ENCODE measurements at regions not wholly inside any gene's neighbourhood (a gene's known extent, or its start where the extent isn't known, plus 50 kb on each side); places are given as distances from the start of the nearest gene placed in this dataset.

DNA sequence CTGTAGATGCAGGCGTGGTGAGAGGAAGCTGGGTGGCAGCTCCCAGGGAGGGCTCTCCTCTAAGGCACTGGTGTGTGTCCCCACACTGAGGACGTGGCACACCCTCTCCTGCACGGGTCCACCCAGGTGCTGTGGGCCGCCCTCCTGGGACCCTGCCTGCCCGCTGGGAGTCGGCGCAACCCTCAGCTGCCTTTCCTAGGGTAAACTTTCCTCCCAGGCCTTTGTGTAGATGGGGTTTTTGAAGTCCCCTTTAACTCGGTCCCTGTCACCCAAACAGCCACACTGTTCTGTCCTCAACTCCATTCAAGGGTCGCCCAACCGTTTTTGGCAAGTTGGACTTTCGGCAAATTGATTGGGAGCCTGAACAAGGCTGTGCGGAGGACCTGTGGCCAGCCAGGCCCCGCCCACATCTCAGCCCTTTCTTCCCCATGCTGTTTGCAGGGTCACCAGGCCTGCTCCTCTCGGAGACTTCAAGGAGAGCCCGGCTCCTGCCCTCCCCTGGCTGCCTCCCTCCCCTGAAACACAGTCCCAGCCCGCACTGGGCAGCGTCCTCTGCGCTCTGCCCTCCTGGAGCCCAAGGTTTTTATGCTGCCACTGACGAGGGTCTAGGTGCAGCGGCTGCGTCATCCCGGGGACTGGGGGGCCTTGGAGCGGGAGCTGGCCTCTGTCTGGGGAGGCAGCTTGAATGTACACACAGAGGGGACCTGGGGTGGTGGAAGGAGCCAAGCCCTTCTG lies 1126.2 kb downstream of the BRD1 start:
- no peaks in the 10 kb centered on the region for H3K9me3 ChIP-seq (ENCODE audit: control insufficient read depth in 5 of 5, low read length in 5 of 5)
- peaks cover 0 to 5% (median 0%) of the 10 kb centered on the region in 5 donors for H3K4me1 ChIP-seq (ENCODE audit: control insufficient read depth in 5 of 5, insufficient read depth in 5 of 5, low read length in 5 of 5)
- H3K27me3 ChIP-seq (ENCODE audit: control insufficient read depth in 5 of 5, insufficient read depth in 4 of 5, low read length in 5 of 5): peaks cover 2 to 15% (median 10%) of the 10 kb centered on the region in 5 donors
- no peaks in the 10 kb centered on the region for H3K36me3 ChIP-seq (ENCODE audit: control insufficient read depth in 5 of 5, insufficient read depth in 5 of 5, low read length in 5 of 5)
- H3K4me3 ChIP-seq (ENCODE audit: low read depth in 1 of 5, low read length in 5 of 5): no peak overlapping the region
- H3K27ac ChIP-seq (ENCODE audit: low read depth, low read length): no peak overlapping the region
- H3K9ac ChIP-seq (ENCODE audit: low read length in 5 of 5): no peak overlapping the region

- Histone ChIP-seq H3K27ac (ENCODE audit: low read depth, low read length) (no peak overlapping the region), H3K4me1 (ENCODE audit: control insufficient read depth in 5 of 5, insufficient read depth in 5 of 5, low read length in 5 of 5) (peaks cover 0 to 5% (median 0%) of the 10 kb centered on the region in 5 donors), H3K9ac (ENCODE audit: low read length in 5 of 5) (no peak overlapping the region), H3K4me3 (ENCODE audit: low read depth in 1 of 5, low read length in 5 of 5) (no peak overlapping the region), H3K27me3 (ENCODE audit: control insufficient read depth in 5 of 5, insufficient read depth in 4 of 5, low read length in 5 of 5) (peaks cover 2 to 18% (median 6%) of the 10 kb centered on the region in 5 donors), H3K9me3 (ENCODE audit: control insufficient read depth in 5 of 5, low read length in 5 of 5) (no peaks in the 10 kb centered on the region), H3K36me3 (ENCODE audit: control insufficient read depth in 5 of 5, insufficient read depth in 5 of 5, low read length in 5 of 5) (no peaks in the 10 kb centered on the region)
Measured at GRCh38 chr22:48700566-48701295, 1126.9 kb downstream of the BRD1 start.

GRCh38 chr22:48700180-48700565 lies 1127.5 kb downstream of the BRD1 start:
- no peaks in the 10 kb centered on the region for H3K36me3 ChIP-seq (ENCODE audit: control insufficient read depth in 5 of 5, insufficient read depth in 5 of 5, low read length in 5 of 5)
- H3K4me1 ChIP-seq (ENCODE audit: control insufficient read depth in 5 of 5, insufficient read depth in 5 of 5, low read length in 5 of 5): peaks cover 0 to 5% (median 0%) of the 10 kb centered on the region in 5 donors
- no peaks in the 10 kb centered on the region for H3K9me3 ChIP-seq (ENCODE audit: control insufficient read depth in 5 of 5, low read length in 5 of 5)
- peaks cover 2 to 18% (median 6%) of the 10 kb centered on the region in 5 donors for H3K27me3 ChIP-seq (ENCODE audit: control insufficient read depth in 5 of 5, insufficient read depth in 4 of 5, low read length in 5 of 5)
- H3K9ac ChIP-seq (ENCODE audit: low read length in 5 of 5): no peak overlapping the region
- no peak overlapping the region for H3K4me3 ChIP-seq (ENCODE audit: low read depth in 1 of 5, low read length in 5 of 5)
- H3K27ac ChIP-seq (ENCODE audit: low read depth, low read length): no peak overlapping the region

GRCh38 chr22:48699511-48699910 lies 1128.2 kb downstream of the BRD1 start:
- peaks cover 2 to 18% (median 6%) of the 10 kb centered on the region in 5 donors for H3K27me3 ChIP-seq (ENCODE audit: control insufficient read depth in 5 of 5, insufficient read depth in 4 of 5, low read length in 5 of 5)
- H3K36me3 ChIP-seq (ENCODE audit: control insufficient read depth in 5 of 5, insufficient read depth in 5 of 5, low read length in 5 of 5): no peaks in the 10 kb centered on the region
- H3K9me3 ChIP-seq (ENCODE audit: control insufficient read depth in 5 of 5, low read length in 5 of 5): no peaks in the 10 kb centered on the region
- peaks cover 0 to 5% (median 0%) of the 10 kb centered on the region in 5 donors for H3K4me1 ChIP-seq (ENCODE audit: control insufficient read depth in 5 of 5, insufficient read depth in 5 of 5, low read length in 5 of 5)
- H3K4me3 ChIP-seq (ENCODE audit: low read depth in 1 of 5, low read length in 5 of 5): no peak overlapping the region
- H3K27ac ChIP-seq (ENCODE audit: low read depth, low read length): no peak overlapping the region
- H3K9ac ChIP-seq (ENCODE audit: low read length in 5 of 5): no peak overlapping the region

DNA sequence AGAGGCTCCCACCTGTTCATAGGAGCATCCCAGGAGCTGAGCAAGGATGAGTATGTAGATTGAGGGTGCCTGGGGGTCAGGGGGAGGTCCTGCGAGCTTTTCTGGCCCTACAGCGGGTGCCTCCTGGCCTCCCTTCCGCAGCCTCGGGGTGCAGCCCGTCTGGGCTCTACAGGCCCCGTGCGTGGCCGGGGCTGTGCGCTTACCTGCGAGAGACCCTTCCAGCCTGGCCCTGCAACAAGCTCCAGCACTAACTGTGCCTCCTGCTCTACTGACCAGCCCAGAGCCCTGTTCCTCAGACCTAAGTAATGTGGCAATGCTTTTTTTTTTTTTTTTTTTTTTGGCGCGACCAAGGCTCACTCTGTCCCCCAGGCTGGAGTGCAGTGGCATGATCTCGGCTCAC lies 1129.1 kb downstream of the BRD1 start:
- Histone ChIP-seq H3K27me3 (ENCODE audit: control insufficient read depth in 5 of 5, insufficient read depth in 4 of 5, low read length in 5 of 5) (peaks cover 0 to 18% (median 6%) of the 10 kb centered on the region in 5 donors), H3K4me1 (ENCODE audit: control insufficient read depth in 5 of 5, insufficient read depth in 5 of 5, low read length in 5 of 5) (peaks cover 0 to 5% (median 0%) of the 10 kb centered on the region in 5 donors), H3K9me3 (ENCODE audit: control insufficient read depth in 5 of 5, low read length in 5 of 5) (no peaks in the 10 kb centered on the region), H3K36me3 (ENCODE audit: control insufficient read depth in 5 of 5, insufficient read depth in 5 of 5, low read length in 5 of 5) (no peaks in the 10 kb centered on the region), H3K27ac (ENCODE audit: low read depth, low read length) (no peak overlapping the region), H3K4me3 (ENCODE audit: low read depth in 1 of 5, low read length in 5 of 5) (no peak overlapping the region), H3K9ac (ENCODE audit: low read length in 5 of 5) (no peak overlapping the region)

- Histone ChIP-seq H3K9ac (ENCODE audit: low read length in 5 of 5) (no peak overlapping the region), H3K27me3 (ENCODE audit: control insufficient read depth in 5 of 5, insufficient read depth in 4 of 5, low read length in 5 of 5) (peaks cover 0 to 15% (median 2%) of the 10 kb centered on the region in 5 donors), H3K36me3 (ENCODE audit: control insufficient read depth in 5 of 5, insufficient read depth in 5 of 5, low read length in 5 of 5) (no peaks in the 10 kb centered on the region), H3K27ac (ENCODE audit: low read depth, low read length) (no peak overlapping the region), H3K4me3 (ENCODE audit: low read depth in 1 of 5, low read length in 5 of 5) (no peak overlapping the region), H3K9me3 (ENCODE audit: control insufficient read depth in 5 of 5, low read length in 5 of 5) (no peaks in the 10 kb centered on the region), H3K4me1 (ENCODE audit: control insufficient read depth in 5 of 5, insufficient read depth in 5 of 5, low read length in 5 of 5) (peaks cover 0 to 4% (median 0%) of the 10 kb centered on the region in 5 donors)
Measured at GRCh38 chr22:48697694-48698276, 1129.9 kb downstream of the BRD1 start.

DNA sequence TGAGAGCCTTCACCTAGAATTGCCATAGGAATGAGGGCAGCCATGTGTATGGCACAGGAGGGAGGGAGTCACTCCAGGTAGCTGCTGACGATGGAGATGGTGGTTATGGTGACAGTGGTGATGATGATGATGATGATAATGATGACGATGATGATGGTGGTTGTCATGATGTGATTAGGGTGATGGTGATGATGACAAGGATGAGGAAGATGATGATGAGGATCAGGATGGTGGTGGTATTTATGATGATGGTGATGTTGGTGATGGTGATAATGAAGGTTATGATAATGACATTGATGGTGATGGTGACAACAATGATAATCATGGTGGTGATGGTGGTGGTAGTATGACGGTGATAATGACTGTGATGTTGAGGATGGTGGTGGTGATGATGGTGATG lies 1130.5 kb downstream of the BRD1 start:
- H3K4me3 ChIP-seq (ENCODE audit: low read depth in 1 of 5, low read length in 5 of 5): no peak overlapping the region
- no peak overlapping the region for H3K27ac ChIP-seq (ENCODE audit: low read depth, low read length)
- H3K9me3 ChIP-seq (ENCODE audit: control insufficient read depth in 5 of 5, low read length in 5 of 5): no peaks in the 10 kb centered on the region
- H3K36me3 ChIP-seq (ENCODE audit: control insufficient read depth in 5 of 5, insufficient read depth in 5 of 5, low read length in 5 of 5): no peaks in the 10 kb centered on the region
- no peaks in the 10 kb centered on the region for H3K4me1 ChIP-seq (ENCODE audit: control insufficient read depth in 5 of 5, insufficient read depth in 5 of 5, low read length in 5 of 5)
- no peak overlapping the region for H3K9ac ChIP-seq (ENCODE audit: low read length in 5 of 5)
- H3K27me3 ChIP-seq (ENCODE audit: control insufficient read depth in 5 of 5, insufficient read depth in 4 of 5, low read length in 5 of 5): peaks cover 0 to 13% (median 2%) of the 10 kb centered on the region in 5 donors

GRCh38 chr22:48696371-48696770 lies 1131.3 kb downstream of the BRD1 start:
- Histone ChIP-seq H3K9ac (ENCODE audit: low read length in 5 of 5) (no peak overlapping the region), H3K4me1 (ENCODE audit: control insufficient read depth in 5 of 5, insufficient read depth in 5 of 5, low read length in 5 of 5) (no peaks in the 10 kb centered on the region), H3K9me3 (ENCODE audit: control insufficient read depth in 5 of 5, low read length in 5 of 5) (no peaks in the 10 kb centered on the region), H3K36me3 (ENCODE audit: control insufficient read depth in 5 of 5, insufficient read depth in 5 of 5, low read length in 5 of 5) (no peaks in the 10 kb centered on the region), H3K4me3 (ENCODE audit: low read depth in 1 of 5, low read length in 5 of 5) (no peak overlapping the region), H3K27ac (ENCODE audit: low read depth, low read length) (no peak overlapping the region), H3K27me3 (ENCODE audit: control insufficient read depth in 5 of 5, insufficient read depth in 4 of 5, low read length in 5 of 5) (peaks cover 0 to 12% (median 2%) of the 10 kb centered on the region in 5 donors)

- Histone ChIP-seq H3K27me3 (ENCODE audit: control insufficient read depth in 5 of 5, insufficient read depth in 4 of 5, low read length in 5 of 5) (peaks cover 0 to 7% (median 2%) of the 10 kb centered on the region in 5 donors), H3K27ac (ENCODE audit: low read depth, low read length) (no peak overlapping the region), H3K9ac (ENCODE audit: low read length in 5 of 5) (no peak overlapping the region), H3K4me1 (ENCODE audit: control insufficient read depth in 5 of 5, insufficient read depth in 5 of 5, low read length in 5 of 5) (no peaks in the 10 kb centered on the region), H3K36me3 (ENCODE audit: control insufficient read depth in 5 of 5, insufficient read depth in 5 of 5, low read length in 5 of 5) (no peaks in the 10 kb centered on the region), H3K4me3 (ENCODE audit: low read depth in 1 of 5, low read length in 5 of 5) (no peak overlapping the region), H3K9me3 (ENCODE audit: control insufficient read depth in 5 of 5, low read length in 5 of 5) (no peaks in the 10 kb centered on the region)
Measured at GRCh38 chr22:48695731-48696305, 1131.9 kb downstream of the BRD1 start.

GRCh38 chr22:48695251-48695650 lies 1132.4 kb downstream of the BRD1 start:
- Histone ChIP-seq H3K36me3 (ENCODE audit: control insufficient read depth in 5 of 5, insufficient read depth in 5 of 5, low read length in 5 of 5) (no peaks in the 10 kb centered on the region), H3K9me3 (ENCODE audit: control insufficient read depth in 5 of 5, low read length in 5 of 5) (no peaks in the 10 kb centered on the region), H3K27ac (ENCODE audit: low read depth, low read length) (no peak overlapping the region), H3K4me1 (ENCODE audit: control insufficient read depth in 5 of 5, insufficient read depth in 5 of 5, low read length in 5 of 5) (no peaks in the 10 kb centered on the region), H3K4me3 (ENCODE audit: low read depth in 1 of 5, low read length in 5 of 5) (no peak overlapping the region), H3K27me3 (ENCODE audit: control insufficient read depth in 5 of 5, insufficient read depth in 4 of 5, low read length in 5 of 5) (peaks cover 0 to 9% (median under 1%) of the 10 kb centered on the region in 5 donors), H3K9ac (ENCODE audit: low read length in 5 of 5) (no peak overlapping the region)
